ENCODE measurements at regions not wholly inside any gene's neighbourhood (a gene's known extent, or its start where the extent isn't known, plus 50 kb on each side); places are given as distances from the start of the nearest gene placed in this dataset.
A peak's percentile ranks its signal among the peaks of the same experiment; 100 is the strongest.

- no peak for TF ChIP-seq CTCF (IDR thresholded peaks at IDR 0.05)
- Histone ChIP-seq H3K4me3 (no peak overlapping the region), H3K27ac (peak overlapping the region; percentile 71), H3K4me1 (peaks cover 15% of the 10 kb centered on the region), H3K27me3 (ENCODE audit: insufficient read depth in 3 of 3, low read length in 2 of 3) (no peaks in the 10 kb centered on the region), H3K9me3 (no peaks in the 10 kb centered on the region), H3K36me3 (ENCODE audit: insufficient read depth in 1 of 2, low read depth in 1 of 2) (no peaks in the 10 kb centered on the region)
- DNase-seq: no peak
- whole genome bisulfite sequencing, 3 donors: 96 to 97% (median 97%) methylated on average over 7 of the region's 7 CpGs
- no peak for ATAC-seq
- intact Hi-C loops (cut with DNase I): no loop called here
These were observed 114.7 kb downstream of the BEGAIN start for GRCh38 chr14:100472491-100472890.

- no peak for TF ChIP-seq CTCF (IDR thresholded peaks at IDR 0.05)
- H3K4me1 ChIP-seq: peaks cover 15% of the 10 kb centered on the region
- 72 to 84% (median 78%) methylated on average over 3 of the region's 3 CpGs for WGBS, 3 donors
- H3K27ac ChIP-seq: no peak overlapping the region
- H3K36me3 ChIP-seq (ENCODE audit: insufficient read depth in 1 of 2, low read depth in 1 of 2): no peaks in the 10 kb centered on the region
- H3K9me3 ChIP-seq: no peaks in the 10 kb centered on the region
- intact Hi-C loops (cut with DNase I): no loop called here
- ATAC-seq (no peak), DNase-seq (no peak)
- no peaks in the 10 kb centered on the region for H3K27me3 ChIP-seq (ENCODE audit: insufficient read depth in 3 of 3, low read length in 2 of 3)
- H3K4me3 ChIP-seq: no peak overlapping the region
These were observed 114.0 kb downstream of the BEGAIN start for GRCh38 chr14:100473249-100473648.

- H3K9me3 ChIP-seq: no peaks in the 10 kb centered on the region
- peaks cover 15% of the 10 kb centered on the region for H3K4me1 ChIP-seq
- no peak for DNase-seq
- ATAC-seq: no peak
- WGBS, 3 donors: 81 to 85% (median 81%) methylated on average over 8 of the region's 8 CpGs
- no peak for TF ChIP-seq CTCF (IDR thresholded peaks at IDR 0.05)
- H3K27me3 ChIP-seq (ENCODE audit: insufficient read depth in 3 of 3, low read length in 2 of 3): no peaks in the 10 kb centered on the region
- no peak overlapping the region for H3K27ac ChIP-seq
- H3K4me3 ChIP-seq: no peak overlapping the region
- intact Hi-C loops (cut with DNase I): no loop called here
- no peaks in the 10 kb centered on the region for H3K36me3 ChIP-seq (ENCODE audit: insufficient read depth in 1 of 2, low read depth in 1 of 2)
These were observed 113.0 kb downstream of the BEGAIN start for GRCh38 chr14:100474196-100474595.

GRCh38 chr14:100475268-100475667 lies 111.9 kb downstream of the BEGAIN start:
- peaks cover 15% of the 10 kb centered on the region for H3K4me1 ChIP-seq
- no peak overlapping the region for H3K27ac ChIP-seq
- intact Hi-C loops (cut with DNase I): no loop called here
- 97 to 99% (median 97%) methylated on average over 7 of the region's 7 CpGs for WGBS, 3 donors
- H3K36me3 ChIP-seq (ENCODE audit: insufficient read depth in 1 of 2, low read depth in 1 of 2): no peaks in the 10 kb centered on the region
- H3K9me3 ChIP-seq: no peaks in the 10 kb centered on the region
- ATAC-seq (no peak), DNase-seq (no peak)
- H3K27me3 ChIP-seq (ENCODE audit: insufficient read depth in 3 of 3, low read length in 2 of 3): no peaks in the 10 kb centered on the region
- TF ChIP-seq CTCF (IDR thresholded peaks at IDR 0.05): no peak
- no peak overlapping the region for H3K4me3 ChIP-seq

- DNase-seq: peak in 1 of 2 donors; percentile 33
- peaks cover 13% of the 10 kb centered on the region for H3K4me1 ChIP-seq
- no peaks in the 10 kb centered on the region for H3K27me3 ChIP-seq (ENCODE audit: insufficient read depth in 3 of 3, low read length in 2 of 3)
- H3K9me3 ChIP-seq: no peaks in the 10 kb centered on the region
- H3K36me3 ChIP-seq (ENCODE audit: insufficient read depth in 1 of 2, low read depth in 1 of 2): no peaks in the 10 kb centered on the region
- no peak for TF ChIP-seq CTCF (IDR thresholded peaks at IDR 0.05)
- no peak overlapping the region for H3K4me3 ChIP-seq
- intact Hi-C loops (cut with DNase I): no loop called here
- peak; percentile 64 to 68 (median 66) for ATAC-seq
- H3K27ac ChIP-seq: peak overlapping the region; percentile 60
- WGBS, 3 donors: 68 to 87% (median 84%) methylated on average over 14 of the region's 14 CpGs
These were observed 111.0 kb downstream of the BEGAIN start for GRCh38 chr14:100476012-100476822.

Measured in psoas muscle (tissue), 7 donors.